GM19467 (cell line): ENCODE measurements at regions not wholly inside any gene's neighbourhood (a gene's known extent, or its start where the extent isn't known, plus 50 kb on each side); places are given as distances from the start of the nearest gene placed in this dataset.

ENCODE experiments used
- ATAC-seq: cut with Tn5 transposase; IDR thresholded peaks from one replicate; pipeline ENCODE4 v1.9.1; 2021; ENCODE audit warnings: mild to moderate bottlenecking, moderate library complexity; ENCODE audit not compliant: unreplicated experiment

- ATAC-seq = no peak
Measured at GRCh38 chr12:24608108-24608507, 340.8 kb downstream of the BCAT1 start.

GRCh38 chr12:24605916-24606315 is 343.0 kb downstream of the BCAT1 start:
- ATAC-seq = no peak

GRCh38 chr12:24605466-24605865 is 343.4 kb downstream of the BCAT1 start:
- ATAC-seq = no peak

GRCh38 chr12:24603371-24603770 is 345.5 kb downstream of the BCAT1 start:
- ATAC-seq = no peak

- no peak for ATAC-seq
Measured at GRCh38 chr12:24600996-24601395, 347.9 kb downstream of the BCAT1 start.

GRCh38 chr12:24600551-24600950 is 348.4 kb downstream of the BCAT1 start:
- no peak for ATAC-seq

- no peak for ATAC-seq
Measured at GRCh38 chr12:24599736-24600135, 349.2 kb downstream of the BCAT1 start.

GRCh38 chr12:24597580-24597979 is 351.3 kb downstream of the BCAT1 start:
- ATAC-seq = no peak

GRCh38 chr12:24596768-24597388 is 352.0 kb downstream of the BCAT1 start:
- no peak for ATAC-seq

- ATAC-seq = no peak
Measured at GRCh38 chr12:24595652-24596235, 353.2 kb downstream of the BCAT1 start.

- no peak for ATAC-seq
Measured at GRCh38 chr12:24591715-24592440, 357.0 kb downstream of the BCAT1 start.

- no peak for ATAC-seq
Measured at GRCh38 chr12:24591079-24591626, 357.7 kb downstream of the BCAT1 start.

- ATAC-seq = no peak
Measured at GRCh38 chr12:24586293-24586692, 362.6 kb downstream of the BCAT1 start.

GRCh38 chr12:24584032-24584675 is 364.7 kb downstream of the BCAT1 start:
- ATAC-seq = no peak

GRCh38 chr12:24582954-24583601 is 365.8 kb downstream of the BCAT1 start:
- ATAC-seq = no peak

GRCh38 chr12:24574538-24574937 is 374.4 kb downstream of the BCAT1 start:
- no peak for ATAC-seq

- no peak for ATAC-seq
Measured at GRCh38 chr12:24573621-24574020, 375.3 kb downstream of the BCAT1 start.

- no peak for ATAC-seq
Measured at GRCh38 chr12:24565300-24565699, 383.6 kb downstream of the BCAT1 start.

GRCh38 chr12:24562771-24563431 is 386.0 kb downstream of the BCAT1 start:
- no peak for ATAC-seq
